MV-4-11 (cell line): ENCODE measurements at regions not wholly inside any gene's neighbourhood (a gene's known extent, or its start where the extent isn't known, plus 50 kb on each side); places are given as distances from the start of the nearest gene placed in this dataset.

Experiments
- DNase-seq: peaks from one replicate; lab custom pipeline; 2025; lab: John Stamatoyannopoulos, UW

- DNase-seq: no peak
Measured at GRCh38 chr16:85494315-85494714, 118.8 kb upstream of the GSE1 start.

GRCh38 chr16:85495259-85495658, 117.9 kb upstream of the GSE1 start:
- DNase-seq: no peak

- DNase-seq: no peak
Measured at GRCh38 chr16:85495823-85496538, 117.1 kb upstream of the GSE1 start.

GRCh38 chr16:85497622-85498314, 115.4 kb upstream of the GSE1 start:
- DNase-seq: no peak

- peak; percentile 31 for DNase-seq
Measured at GRCh38 chr16:85498607-85499006, 114.5 kb upstream of the GSE1 start.

- DNase-seq: no peak
Measured at GRCh38 chr16:85500220-85500619, 112.9 kb upstream of the GSE1 start.

GRCh38 chr16:85501900-85502299, 111.2 kb upstream of the GSE1 start:
- no peak for DNase-seq

- DNase-seq: no peak
Measured at GRCh38 chr16:85502357-85502756, 110.8 kb upstream of the GSE1 start.

GRCh38 chr16:85503679-85504231, 109.4 kb upstream of the GSE1 start:
- DNase-seq: no peak

GRCh38 chr16:85504242-85504641, 108.9 kb upstream of the GSE1 start:
- DNase-seq: no peak

- no peak for DNase-seq
Measured at GRCh38 chr16:85505794-85506634, 107.1 kb upstream of the GSE1 start.

GRCh38 chr16:85506635-85506911, 106.5 kb upstream of the GSE1 start:
- no peak for DNase-seq

- no peak for DNase-seq
Measured at GRCh38 chr16:85507342-85507741, 105.8 kb upstream of the GSE1 start.

- no peak for DNase-seq
Measured at GRCh38 chr16:85508388-85508787, 104.7 kb upstream of the GSE1 start.

GRCh38 chr16:85508993-85509392, 104.1 kb upstream of the GSE1 start:
- no peak for DNase-seq

- no peak for DNase-seq
Measured at GRCh38 chr16:85510041-85510659, 103.0 kb upstream of the GSE1 start.

- DNase-seq: no peak
Measured at GRCh38 chr16:85511938-85512807, 100.9 kb upstream of the GSE1 start.

- no peak for DNase-seq
Measured at GRCh38 chr16:85512808-85513115, 100.4 kb upstream of the GSE1 start.

- no peak for DNase-seq
Measured at GRCh38 chr16:85513180-85513579, 99.9 kb upstream of the GSE1 start.

- DNase-seq: no peak
Measured at GRCh38 chr16:85513649-85514048, 99.5 kb upstream of the GSE1 start.

- DNase-seq: no peak
Measured at GRCh38 chr16:85514295-85514597, 98.9 kb upstream of the GSE1 start.
